Common myeloid progenitor, CD34-positive (primary cell): ENCODE measurements at regions not wholly inside any gene's neighbourhood (a gene's known extent, or its start where the extent isn't known, plus 50 kb on each side); places are given as distances from the start of the nearest gene placed in this dataset.

Experiments
- CTCF ChIA-PET: fragments of 350-600 bp; sonication (Branson Sonifier 250); formaldehyde crosslinking; loops from one replicate; lab custom pipeline; 2021; ENCODE audit warnings: antibody characterized with exemption; lab: Charles Lee
- POLR2A ChIA-PET: fragments of 350-600 bp; sonication (Branson Sonifier 250); formaldehyde crosslinking; loops from one replicate; lab custom pipeline; 2021; ENCODE audit warnings: antibody characterized with exemption; lab: Charles Lee
- DNase-seq, 3 donors: peaks; one replicate each; pipeline versions ENCODE4 v3.0.0 to v3.0.0-alpha.2; 2013
- H3K27ac ChIP-seq, 2 experiments: 1 replicate in 1 of 2; 2 replicates in 1 of 2; pipeline ENCODE4 v1.7.0; 2013; ENCODE audit warnings: inconsistent platforms in 2 of 2, low read length in 2 of 2, mild to moderate bottlenecking in 2 of 2, low read depth in 1 of 2, moderate library complexity in 1 of 2; ENCODE audit not compliant: severe bottlenecking in 2 of 2, insufficient read depth in 1 of 2, poor library complexity in 1 of 2
- H3K27me3 ChIP-seq, 5 experiments: replicated peaks in 2 of 5; 1 replicate in 3 of 5; 2 replicates in 2 of 5; pipeline versions ENCODE4 v1.6.1 to v1.7.0; 2013; ENCODE audit warnings: low read length in 4 of 5, mild to moderate bottlenecking in 2 of 5, moderate library complexity in 2 of 5, inconsistent platforms in 1 of 5; ENCODE audit not compliant: insufficient read depth in 5 of 5, control insufficient read depth in 4 of 5
- H3K36me3 ChIP-seq, 4 experiments: 1 replicate in 2 of 4; 2 replicates in 2 of 4; pipeline versions ENCODE4 v1.6.1 to v1.7.0; 2013; ENCODE audit warnings: low read length in 3 of 4, control low read depth in 1 of 4, mild to moderate bottlenecking in 1 of 4; ENCODE audit not compliant: control insufficient read depth in 4 of 4, insufficient read depth in 4 of 4
- H3K4me1 ChIP-seq, 4 experiments: 1 replicate in 3 of 4; 2 replicates in 1 of 4; pipeline versions ENCODE4 v1.6.1 to v1.7.1; 2013; ENCODE audit warnings: low read length in 3 of 4, mild to moderate bottlenecking in 3 of 4, control low read depth in 1 of 4, inconsistent platforms in 1 of 4, moderate library complexity in 1 of 4; ENCODE audit not compliant: control insufficient read depth in 4 of 4, insufficient read depth in 4 of 4; ENCODE audit errors: control extremely low read depth in 1 of 4
- H3K4me3 ChIP-seq, 7 experiments: 1 replicate in 4 of 7; 2 replicates in 3 of 7; pipeline versions ENCODE4 v1.5.1 to v1.7.0; 2013; ENCODE audit warnings: mild to moderate bottlenecking in 7 of 7, low read length in 6 of 7, moderate library complexity in 6 of 7, inconsistent platforms in 2 of 7, low read depth in 2 of 7, control low read depth in 1 of 7; ENCODE audit not compliant: insufficient read depth in 4 of 7, control insufficient read depth in 1 of 7; ENCODE audit errors: extremely low read depth in 1 of 7
- H3K9me3 ChIP-seq, 5 experiments: 1 replicate in 4 of 5; 2 replicates in 1 of 5; pipeline versions ENCODE4 v1.6.1 to v1.7.1; 2013; ENCODE audit warnings: low read length in 4 of 5, mild to moderate bottlenecking in 2 of 5, inconsistent platforms in 1 of 5, low read depth in 1 of 5, moderate library complexity in 1 of 5; ENCODE audit not compliant: control insufficient read depth in 4 of 5, insufficient read depth in 2 of 5; ENCODE audit errors: control extremely low read depth in 1 of 5
- WGBS: methylation state at CpG from one replicate; pipeline ENCODE4 v1.1.5; 2013; ENCODE audit not compliant: insufficient coverage; 5-methylcytosine and 5-hydroxymethylcytosine counted together

DNA sequence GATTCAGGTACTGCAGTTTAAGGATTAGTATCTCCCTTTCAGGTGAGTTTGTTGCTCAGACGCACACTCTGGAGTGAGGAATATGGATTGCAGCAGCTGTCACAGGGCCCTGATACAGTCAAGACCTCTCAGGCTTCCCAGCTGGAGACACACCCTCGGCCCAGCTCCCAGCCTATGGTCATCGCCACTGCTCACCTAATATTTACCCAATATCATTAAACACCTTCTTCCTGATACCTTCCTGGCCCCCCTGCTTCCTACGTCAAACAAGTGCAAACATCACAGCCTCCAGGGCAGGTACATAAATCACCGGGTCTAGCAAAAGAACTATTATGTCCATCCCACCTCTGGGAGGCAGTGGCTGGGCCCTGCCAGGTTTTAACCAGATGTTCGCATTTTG, 213.3 kb downstream of the MN1 start:
- H3K27ac ChIP-seq, result no peak overlapping the region
- ChIA-PET POLR2A (interaction anchor here (0.6 kb wide), 1 partner anchor 126 kb away, joined by 13 read pairs; no protein-coding TSS in a partner anchor), CTCF (no interaction called here)
- H3K4me1 ChIP-seq, result peaks cover 0 to 2% (median 0%) of the 10 kb centered on the region in 4 experiments
- no peaks in the 10 kb centered on the region for H3K9me3 ChIP-seq
- H3K4me3 ChIP-seq, result no peak overlapping the region
- 93% methylated on average over 6 of the region's 6 CpGs for WGBS
- no peaks in the 10 kb centered on the region for H3K36me3 ChIP-seq
- no peak for DNase-seq
- H3K27me3 ChIP-seq, result no peaks in the 10 kb centered on the region

DNA sequence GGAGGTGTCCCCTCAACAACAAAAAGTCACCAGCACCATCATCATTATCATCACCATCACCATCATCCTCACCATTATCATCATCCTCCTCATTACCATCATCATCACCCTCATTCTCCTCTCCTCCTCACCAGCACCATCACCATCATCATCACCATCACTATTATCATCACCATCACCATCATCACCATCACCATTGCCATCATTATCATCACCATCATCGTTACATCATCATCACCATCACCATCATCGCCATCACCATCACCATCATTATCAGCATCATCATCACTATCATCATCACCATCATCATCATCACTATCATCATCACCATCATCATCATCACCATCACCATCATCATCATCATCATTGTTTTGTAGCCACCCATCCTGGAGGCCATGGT, 212.6 kb downstream of the MN1 start:
- Histone ChIP-seq H3K4me1 (peaks cover 0 to 8% (median 0%) of the 10 kb centered on the region in 4 experiments), H3K36me3 (no peaks in the 10 kb centered on the region), H3K4me3 (no peak overlapping the region), H3K27ac (no peak overlapping the region), H3K9me3 (no peaks in the 10 kb centered on the region), H3K27me3 (no peaks in the 10 kb centered on the region)
- WGBS, result 100% methylated on average over 2 of the region's 2 CpGs
- ChIA-PET POLR2A (no interaction called here), CTCF (no interaction called here)
- no peak for DNase-seq

DNA sequence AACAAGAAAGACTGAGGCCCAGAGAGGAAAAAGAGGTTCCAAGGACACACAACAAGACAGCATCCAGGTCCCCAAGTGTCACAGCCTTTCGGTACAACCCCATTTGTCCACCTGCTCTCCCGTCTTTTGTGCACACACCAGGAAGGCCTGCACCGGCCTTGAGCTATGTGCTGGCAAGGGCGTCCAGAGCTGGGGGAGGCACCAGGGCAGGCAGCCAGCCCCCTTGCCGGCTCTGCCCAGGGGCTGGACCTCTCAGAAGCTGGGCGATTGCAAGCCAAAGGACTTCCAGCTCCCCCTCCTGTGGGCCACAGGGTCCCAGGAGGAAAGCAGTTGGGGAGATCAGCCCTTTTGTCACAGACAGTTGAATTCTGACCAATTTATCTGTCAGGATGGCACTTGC, 210.5 kb downstream of the MN1 start:
- no peaks in the 10 kb centered on the region for H3K27me3 ChIP-seq
- no peak overlapping the region for H3K27ac ChIP-seq
- H3K4me3 ChIP-seq, result no peak overlapping the region
- POLR2A ChIA-PET, result no interaction called here
- no peak for DNase-seq
- no peaks in the 10 kb centered on the region for H3K36me3 ChIP-seq
- CTCF ChIA-PET, result interaction anchor here (0.8 to 1.2 kb wide), 2 partner anchors 16 to 175 kb away, joined by 3 read pairs; no protein-coding TSS in a partner anchor
- peaks cover 0 to 9% (median 0%) of the 10 kb centered on the region in 4 experiments for H3K4me1 ChIP-seq
- no peaks in the 10 kb centered on the region for H3K9me3 ChIP-seq
- WGBS, result 85% methylated on average over 5 of the region's 6 CpGs

DNA sequence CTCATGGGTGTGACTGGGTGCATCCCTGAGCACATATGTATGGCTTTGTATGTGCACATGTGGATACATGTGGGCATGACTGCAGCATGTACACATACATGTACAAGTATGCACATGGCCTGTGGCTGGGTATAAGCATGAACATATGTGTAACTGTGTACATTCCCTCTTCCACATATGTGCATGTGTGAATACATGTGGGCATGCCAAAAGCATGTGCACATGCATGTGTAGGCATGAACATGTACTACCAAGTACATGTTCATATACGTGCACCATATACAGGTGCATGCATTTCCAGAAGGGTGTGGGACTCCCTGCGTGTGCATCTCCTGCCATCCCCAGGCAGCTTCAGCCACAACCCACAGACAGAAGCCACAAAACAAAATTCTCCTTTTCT, 208.2 kb downstream of the MN1 start:
- Histone ChIP-seq H3K36me3 (no peaks in the 10 kb centered on the region), H3K27ac (no peak overlapping the region), H3K27me3 (no peaks in the 10 kb centered on the region), H3K4me3 (no peak overlapping the region), H3K9me3 (no peaks in the 10 kb centered on the region), H3K4me1 (peaks cover 0 to 9% (median 0%) of the 10 kb centered on the region in 4 experiments)
- POLR2A ChIA-PET, result no interaction called here
- CTCF ChIA-PET, result interaction anchor here (1.2 kb wide), 1 partner anchor 12 kb away, joined by 3 read pairs; no protein-coding TSS in a partner anchor
- 42% methylated on average over 2 of the region's 2 CpGs for WGBS
- DNase-seq, result peak in 1 of 3 donors; percentile 41

DNA sequence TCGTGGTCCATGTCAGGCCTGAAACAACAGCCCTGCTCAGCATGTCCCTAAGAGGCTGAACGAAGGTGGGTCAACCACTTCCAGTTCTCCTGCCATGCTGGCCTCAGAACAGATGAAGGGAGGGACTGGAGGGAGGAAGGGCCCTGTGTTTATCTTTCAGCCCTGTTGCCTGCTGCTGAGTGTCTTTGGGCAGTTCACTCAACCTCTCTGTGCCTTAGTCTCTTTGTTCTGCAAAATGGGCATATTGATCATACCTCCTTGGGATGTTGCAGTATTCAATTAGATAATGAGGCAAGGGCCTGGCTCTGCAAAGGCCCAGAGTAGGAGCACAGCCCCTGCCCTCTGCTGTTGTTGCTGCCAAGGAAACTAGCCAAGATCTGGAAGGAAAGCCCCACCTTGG, 207.5 kb downstream of the MN1 start:
- CTCF ChIA-PET, result interaction anchor here (0.5 to 1.2 kb wide), 2 partner anchors 13 to 1078 kb away, joined by 3 read pairs; no protein-coding TSS in a partner anchor
- WGBS, result 59% methylated on average over 2 of the region's 2 CpGs

DNA sequence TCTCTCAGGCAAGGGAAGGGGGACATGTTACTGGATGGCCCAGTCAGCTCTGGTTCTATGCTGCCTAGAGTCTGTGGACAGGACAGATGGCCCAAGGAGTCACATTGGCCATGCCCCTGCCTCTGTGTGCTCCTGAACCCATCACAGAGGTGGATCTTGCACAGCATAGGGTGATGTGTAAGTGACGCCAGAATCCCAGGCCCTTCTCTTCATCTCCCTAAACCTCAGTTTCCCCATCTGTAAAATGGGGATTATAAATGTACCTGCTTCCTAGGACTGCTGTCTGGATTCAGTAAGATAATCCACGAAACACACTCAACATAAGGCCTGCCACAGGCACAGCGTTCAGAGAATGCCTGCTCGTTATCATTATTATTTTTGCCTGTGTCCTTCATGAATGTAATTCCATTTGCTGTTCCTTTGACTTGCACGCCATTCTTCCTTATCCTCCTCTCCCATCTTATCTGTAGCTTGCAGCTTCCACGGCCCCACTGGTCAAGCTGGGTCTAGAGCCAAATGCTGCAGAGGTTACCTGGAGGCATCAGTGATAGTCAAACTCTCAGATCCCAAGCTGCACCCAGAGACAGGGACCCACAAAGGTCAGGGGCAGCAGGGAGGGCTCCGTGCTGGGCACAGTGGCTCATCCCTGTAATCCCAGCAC, 207.0 kb downstream of the MN1 start:
- no peak overlapping the region for H3K4me3 ChIP-seq
- ChIA-PET POLR2A (no interaction called here), CTCF (interaction anchor here (1.2 kb wide), 1 partner anchor 13 kb away, joined by 3 read pairs; no protein-coding TSS in a partner anchor)
- H3K27me3 ChIP-seq, result no peaks in the 10 kb centered on the region
- no peak for DNase-seq
- H3K36me3 ChIP-seq, result no peaks in the 10 kb centered on the region
- 96% methylated on average over 5 of the region's 7 CpGs for WGBS
- peaks cover 0 to 9% (median 2%) of the 10 kb centered on the region in 4 experiments for H3K4me1 ChIP-seq
- no peak overlapping the region for H3K27ac ChIP-seq
- no peaks in the 10 kb centered on the region for H3K9me3 ChIP-seq

More for the DNA sequence above, 207.5 kb downstream of the MN1 start:
- Histone ChIP-seq H3K27me3 (no peaks in the 10 kb centered on the region), H3K27ac (no peak overlapping the region), H3K36me3 (no peaks in the 10 kb centered on the region), H3K4me1 (peaks cover 0 to 9% (median 2%) of the 10 kb centered on the region in 4 experiments), H3K4me3 (no peak overlapping the region), H3K9me3 (no peaks in the 10 kb centered on the region)
- POLR2A ChIA-PET, result no interaction called here
- no peak for DNase-seq

DNA sequence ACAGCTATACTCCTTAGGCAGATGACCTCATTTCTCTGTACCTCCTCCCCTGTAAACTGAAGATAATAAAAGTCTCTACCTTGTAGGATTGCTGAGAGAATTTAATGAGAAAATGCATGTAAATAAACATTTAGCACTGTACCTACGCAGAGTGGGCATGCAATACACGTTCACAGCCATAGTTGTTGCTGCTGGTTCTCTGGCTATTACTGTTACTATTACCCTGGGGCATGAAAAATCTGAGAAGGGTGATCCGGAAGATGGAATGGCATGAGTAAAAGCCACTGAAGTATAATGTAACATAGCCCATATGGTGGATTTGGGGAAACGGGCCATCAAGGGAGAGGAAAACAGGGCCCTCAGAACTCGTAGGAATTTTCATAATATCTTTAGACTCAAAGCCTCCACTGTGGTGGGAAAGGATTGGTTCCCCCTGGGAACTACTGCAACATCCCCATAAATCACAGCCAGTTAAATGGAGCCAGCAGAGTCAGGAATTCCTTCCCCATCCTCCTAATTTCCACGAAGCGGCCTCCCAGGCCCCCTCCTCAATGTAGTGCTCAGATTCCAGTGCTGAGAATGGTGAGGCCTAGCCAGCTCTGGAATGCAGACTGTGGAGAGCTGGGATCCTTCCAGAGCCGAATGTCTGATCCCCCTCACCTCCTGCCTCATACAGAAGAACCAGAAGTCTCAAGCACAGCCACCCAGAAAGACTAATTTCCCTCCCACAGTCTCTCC, 205.3 kb downstream of the MN1 start:
- ChIA-PET CTCF (no interaction called here), POLR2A (no interaction called here)
- H3K27me3 ChIP-seq, result no peaks in the 10 kb centered on the region
- WGBS, result 94% methylated on average over 8 of the region's 8 CpGs
- no peaks in the 10 kb centered on the region for H3K36me3 ChIP-seq
- H3K4me3 ChIP-seq, result no peak overlapping the region
- H3K27ac ChIP-seq, result no peak overlapping the region
- no peaks in the 10 kb centered on the region for H3K9me3 ChIP-seq
- DNase-seq, result no peak
- H3K4me1 ChIP-seq, result peaks cover 0 to 9% (median 2%) of the 10 kb centered on the region in 4 experiments
